ENCODE measurements at regions not wholly inside any gene's neighbourhood (a gene's known extent, or its start where the extent isn't known, plus 50 kb on each side); places are given as distances from the start of the nearest gene placed in this dataset.

DNA sequence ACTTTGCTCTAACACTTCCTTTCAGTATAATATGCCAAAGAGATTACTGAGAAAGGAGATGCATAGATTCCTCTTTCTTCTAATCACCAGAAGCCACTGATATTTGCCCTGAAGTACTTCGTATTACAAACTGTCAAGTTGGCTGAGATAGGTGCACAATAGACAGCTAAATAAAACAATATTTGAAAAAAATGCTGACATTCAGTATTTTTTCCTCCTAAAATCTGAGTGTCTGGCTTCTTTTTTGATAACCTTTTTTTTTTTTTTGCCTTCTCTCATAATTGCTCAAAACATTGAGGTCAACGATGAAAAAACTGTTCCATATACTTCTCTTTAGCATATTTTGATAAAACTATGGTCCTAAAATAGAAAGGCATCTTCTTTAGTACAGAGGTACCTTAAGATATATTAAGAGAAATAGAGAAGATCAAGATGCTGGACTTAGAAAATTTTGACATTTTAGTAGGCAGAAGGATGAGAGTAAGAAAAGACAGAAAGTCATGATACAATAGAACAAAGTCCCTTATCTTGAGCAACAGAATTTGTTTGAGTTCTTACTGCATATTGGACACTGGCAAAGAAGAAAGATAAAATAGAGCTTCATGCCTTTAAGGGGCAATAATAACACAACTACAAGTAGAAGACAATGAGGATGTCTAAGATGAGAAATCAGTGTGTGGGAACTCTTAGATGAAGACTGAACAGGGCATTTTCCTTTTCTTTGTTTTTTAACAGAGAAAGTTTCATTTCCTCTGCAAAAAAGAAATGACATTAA is 220.7 kb downstream of the PTH2R start:
- H3K27ac ChIP-seq = no peak overlapping the region
- TF ChIP-seq, protein P1, sequence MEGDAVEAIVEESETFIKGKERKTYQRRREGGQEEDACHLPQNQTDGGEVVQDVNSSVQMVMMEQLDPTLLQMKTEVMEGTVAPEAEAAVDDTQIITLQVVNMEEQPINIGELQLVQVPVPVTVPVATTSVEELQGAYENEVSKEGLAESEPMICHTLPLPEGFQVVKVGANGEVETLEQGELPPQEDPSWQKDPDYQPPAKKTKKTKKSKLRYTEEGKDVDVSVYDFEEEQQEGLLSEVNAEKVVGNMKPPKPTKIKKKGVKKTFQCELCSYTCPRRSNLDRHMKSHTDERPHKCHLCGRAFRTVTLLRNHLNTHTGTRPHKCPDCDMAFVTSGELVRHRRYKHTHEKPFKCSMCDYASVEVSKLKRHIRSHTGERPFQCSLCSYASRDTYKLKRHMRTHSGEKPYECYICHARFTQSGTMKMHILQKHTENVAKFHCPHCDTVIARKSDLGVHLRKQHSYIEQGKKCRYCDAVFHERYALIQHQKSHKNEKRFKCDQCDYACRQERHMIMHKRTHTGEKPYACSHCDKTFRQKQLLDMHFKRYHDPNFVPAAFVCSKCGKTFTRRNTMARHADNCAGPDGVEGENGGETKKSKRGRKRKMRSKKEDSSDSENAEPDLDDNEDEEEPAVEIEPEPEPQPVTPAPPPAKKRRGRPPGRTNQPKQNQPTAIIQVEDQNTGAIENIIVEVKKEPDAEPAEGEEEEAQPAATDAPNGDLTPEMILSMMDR (IDR thresholded peaks at IDR 0.05) = no peak
- no peak for TF ChIP-seq ZFX (IDR thresholded peaks at IDR 0.05; ENCODE audit: borderline replicate concordance)

DNA sequence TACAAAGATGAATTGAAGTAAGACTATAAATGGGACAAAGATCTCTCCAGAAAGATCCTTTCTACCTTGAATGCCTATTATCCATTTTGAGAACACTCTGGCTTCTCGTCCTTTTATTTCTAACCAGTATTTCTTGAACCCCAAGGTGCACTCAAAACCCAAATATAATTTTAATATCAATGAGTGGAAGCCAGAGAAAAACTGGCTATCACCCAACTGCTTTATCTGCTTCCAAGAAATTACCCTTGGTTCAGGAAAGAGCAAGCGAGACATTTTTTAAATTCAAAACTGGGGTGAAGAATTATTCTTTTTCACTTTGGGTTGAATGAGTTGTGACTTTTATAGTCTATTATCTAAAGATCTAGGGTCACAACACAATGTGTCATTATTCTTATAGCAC is 221.3 kb downstream of the PTH2R start:
- TF ChIP-seq, protein P1 (IDR thresholded peaks at IDR 0.05) = no peak
- TF ChIP-seq ZFX (IDR thresholded peaks at IDR 0.05; ENCODE audit: borderline replicate concordance) = no peak
- no peak overlapping the region for H3K27ac ChIP-seq

DNA sequence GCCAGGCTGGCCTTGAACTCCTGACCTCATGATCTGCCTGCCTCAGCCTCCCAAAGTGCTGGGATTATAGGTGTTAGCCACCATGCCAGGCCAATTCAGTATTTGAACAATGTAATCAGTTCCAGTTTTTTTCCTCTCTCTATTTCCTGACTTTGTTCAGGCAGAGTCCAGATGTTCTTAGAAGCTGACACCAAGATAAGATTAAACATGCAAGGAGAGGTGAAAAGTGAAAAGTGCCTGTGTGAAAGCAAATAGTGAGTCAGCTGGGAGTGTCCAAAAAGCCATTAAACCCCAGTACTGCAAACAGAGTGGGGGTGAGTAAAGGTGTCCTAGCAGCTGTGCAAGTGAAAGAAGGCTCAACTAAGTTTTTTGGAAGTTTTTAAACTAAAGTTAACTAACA is 231.5 kb downstream of the PTH2R start:
- no peak for TF ChIP-seq ZFX (IDR thresholded peaks at IDR 0.05; ENCODE audit: borderline replicate concordance)
- TF ChIP-seq, protein P1 (IDR thresholded peaks at IDR 0.05) = no peak
- H3K27ac ChIP-seq = no peak overlapping the region

DNA sequence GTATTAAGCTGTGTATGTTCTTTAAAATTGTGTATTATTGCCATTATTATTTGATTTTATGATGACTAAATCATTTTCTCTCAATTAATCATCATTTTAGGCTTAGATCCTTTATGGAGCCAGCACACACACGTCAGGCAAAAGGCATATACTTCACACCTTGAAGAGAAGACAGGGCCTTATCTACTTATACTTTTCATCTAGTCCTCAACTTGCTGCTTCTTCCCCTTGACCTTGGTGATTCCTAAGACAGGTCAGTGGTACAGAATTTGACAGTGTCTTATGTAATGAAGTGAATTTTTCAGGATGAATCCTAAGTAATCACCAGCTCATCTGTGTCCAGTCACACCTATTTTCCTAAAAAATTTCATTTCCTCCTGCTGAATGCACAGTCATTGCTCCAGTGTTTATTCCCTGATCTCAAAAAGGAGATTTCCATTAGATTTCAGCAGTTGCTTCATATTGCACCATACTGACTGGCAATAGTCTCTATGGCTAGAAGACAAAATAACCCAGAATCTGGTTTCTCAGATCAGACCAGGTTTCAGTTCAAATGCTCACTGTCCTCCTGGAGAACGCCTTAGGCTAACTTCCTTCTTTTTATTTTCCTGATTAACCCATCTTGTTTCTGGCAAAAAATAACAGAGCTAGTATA is 235.7 kb downstream of the PTH2R start:
- TF ChIP-seq, protein P1 (IDR thresholded peaks at IDR 0.05) = no peak
- no peak for TF ChIP-seq ZFX (IDR thresholded peaks at IDR 0.05; ENCODE audit: borderline replicate concordance)

DNA sequence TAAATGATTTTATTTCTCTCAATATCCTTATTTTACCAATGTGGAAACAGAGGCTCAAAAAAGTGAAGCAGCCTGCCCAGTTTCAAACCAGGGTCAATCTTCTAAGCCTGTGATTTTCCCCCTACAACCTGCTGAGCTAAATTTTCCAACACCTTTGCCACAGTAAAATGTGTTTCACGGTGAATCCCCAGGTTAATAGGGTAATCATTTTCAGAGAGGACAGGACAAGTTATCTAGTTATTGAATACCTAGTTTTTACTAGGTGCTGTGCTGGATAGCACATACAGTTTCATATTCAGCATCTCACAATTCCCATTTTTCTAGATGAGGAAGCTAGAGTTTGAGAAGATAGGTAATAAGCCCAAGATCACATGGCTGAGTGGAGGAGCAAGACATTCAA is 236.6 kb downstream of the PTH2R start:
- H3K27ac ChIP-seq = no peak overlapping the region
- TF ChIP-seq, protein P1 (IDR thresholded peaks at IDR 0.05) = no peak
- TF ChIP-seq ZFX (IDR thresholded peaks at IDR 0.05; ENCODE audit: borderline replicate concordance) = no peak

More for the DNA sequence above, 235.7 kb downstream of the PTH2R start:
- no peak overlapping the region for H3K27ac ChIP-seq

DNA sequence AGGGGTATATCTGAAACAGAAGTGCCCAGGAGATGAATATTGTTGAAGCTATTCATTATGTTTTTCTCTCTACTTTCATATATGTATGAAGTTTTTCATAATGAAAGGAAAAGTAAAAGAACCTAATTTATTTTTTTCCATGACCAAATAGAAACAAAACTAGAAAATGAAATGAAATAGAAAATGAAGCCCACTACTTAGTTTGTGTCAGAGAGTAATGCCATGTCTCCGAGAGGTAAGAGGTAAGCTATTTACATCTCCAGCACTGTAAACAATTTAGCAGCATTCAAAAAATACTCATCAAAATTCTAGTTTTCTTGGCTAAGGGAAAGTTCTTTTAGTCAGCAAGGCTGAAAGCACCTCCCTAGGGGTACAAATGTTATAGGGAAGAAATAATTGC is 238.6 kb downstream of the PTH2R start:
- no peak for TF ChIP-seq ZFX (IDR thresholded peaks at IDR 0.05; ENCODE audit: borderline replicate concordance)
- TF ChIP-seq, protein P1 (IDR thresholded peaks at IDR 0.05) = no peak
- no peak overlapping the region for H3K27ac ChIP-seq

DNA sequence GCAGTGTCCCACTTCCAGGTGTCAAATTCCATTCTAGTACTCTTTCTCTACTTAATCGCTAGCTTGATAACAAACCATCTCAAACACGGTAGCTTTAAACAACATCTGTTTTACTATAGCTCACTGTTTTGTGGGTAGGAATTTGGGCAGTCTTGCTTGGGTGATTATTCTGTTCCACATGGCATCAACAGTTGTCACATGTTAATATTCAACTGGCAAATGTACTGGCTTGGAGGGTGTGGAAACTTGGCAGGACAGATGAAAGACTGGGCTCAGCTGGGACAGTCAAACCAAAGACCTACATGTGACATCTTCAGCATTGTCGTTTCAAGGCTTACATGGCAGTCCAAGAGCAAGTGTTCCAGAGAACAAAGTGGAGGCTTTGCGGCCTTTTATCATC is 241.8 kb downstream of the PTH2R start:
- no peak for TF ChIP-seq ZFX (IDR thresholded peaks at IDR 0.05; ENCODE audit: borderline replicate concordance)
- TF ChIP-seq, protein P1 (IDR thresholded peaks at IDR 0.05) = no peak
- H3K27ac ChIP-seq = no peak overlapping the region

Data from 22Rv1 (cell line).